ENCODE measurements at regions not wholly inside any gene's neighbourhood (a gene's known extent, or its start where the extent isn't known, plus 50 kb on each side); places are given as distances from the start of the nearest gene placed in this dataset.

DNA sequence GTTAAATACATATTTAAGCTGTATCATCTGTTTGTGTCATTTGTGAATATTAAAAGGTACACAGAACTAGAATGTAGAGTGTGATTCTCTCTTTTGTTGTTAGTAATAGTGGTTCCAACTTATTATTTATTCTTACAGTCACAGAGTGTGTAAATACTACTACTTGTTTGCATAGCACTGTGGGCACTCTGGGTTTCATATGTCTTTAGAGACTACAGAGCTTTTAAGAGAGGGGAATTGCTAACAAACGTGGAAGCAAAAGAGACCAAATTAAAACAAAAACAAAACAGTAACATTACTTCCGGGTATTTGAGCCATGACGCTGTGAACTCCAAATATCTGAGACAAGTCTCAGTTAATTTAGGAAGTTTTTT, 828.0 kb upstream of the DPPA4 start:
- Histone ChIP-seq H3K4me2 (ENCODE audit: insufficient read depth, insufficient read length, low read length) (peak overlapping the region; percentile 49), H3K14ac (ENCODE audit: insufficient read depth, low read length) (no peak overlapping the region), H4K91ac (ENCODE audit: insufficient read length, low read depth, low read length) (no peak overlapping the region), H2AK5ac (ENCODE audit: insufficient read length, low read length) (no peak overlapping the region), H2BK15ac (ENCODE audit: low read depth, low read length) (no peak overlapping the region), H3K79me1 (ENCODE audit: insufficient read depth, low read depth, low read length, poor library complexity, severe bottlenecking) (no peaks in the 10 kb centered on the region), H3K18ac (ENCODE audit: insufficient read length, low read depth, low read length) (peak overlapping the region; percentile 62), H4K5ac (ENCODE audit: insufficient read length, low read depth, low read length) (no peak overlapping the region), H2BK5ac (ENCODE audit: insufficient read length, low read length) (no peak overlapping the region), H3K23ac (ENCODE audit: insufficient read length, low read depth, low read length) (no peak overlapping the region), H4K8ac (replicated peaks; ENCODE audit: insufficient read length, low read depth, low read length) (no peak overlapping the region), H3K4me1 (ENCODE audit: insufficient read depth, low read length) (no peaks in the 10 kb centered on the region; the same call in 1 of the 2 replicates), H3K9ac (ENCODE audit: extremely low read depth, insufficient read length, low read length) (no peak overlapping the region), H3K27me3 (ENCODE audit: insufficient read depth, low read length) (no peaks in the 10 kb centered on the region), H2BK12ac (ENCODE audit: insufficient read length, low read depth, low read length) (no peak overlapping the region), H3K79me2 (ENCODE audit: insufficient read depth, low read length) (no peaks in the 10 kb centered on the region), H3K4ac (ENCODE audit: low read depth, low read length) (no peak overlapping the region), H2BK20ac (ENCODE audit: low read depth, low read length, poor library complexity, severe bottlenecking) (no peak overlapping the region), H3K27ac (ENCODE audit: insufficient read length, low read depth, low read length) (peak overlapping the region; percentile 61), H3T11ph (ENCODE audit: low read length) (no peak overlapping the region), H3K23me2 (ENCODE audit: insufficient read length, low read depth, low read length, poor library complexity, severe bottlenecking) (no peaks in the 10 kb centered on the region), H3K9me3 (ENCODE audit: control insufficient read depth, low read depth, low read length) (no peaks in the 10 kb centered on the region), H2AFZ (ENCODE audit: low read length) (no peak overlapping the region), H4K20me1 (ENCODE audit: control insufficient read depth, insufficient read depth, insufficient read length) (no peaks in the 10 kb centered on the region), H2BK120ac (ENCODE audit: low read depth, low read length, poor library complexity, severe bottlenecking) (no peak overlapping the region), H3K56ac (ENCODE audit: insufficient read length, low read depth, low read length) (no peak overlapping the region)
- Mint-ChIP-seq H3K27me3 (ENCODE audit: low read depth) (no peaks in the 10 kb centered on the region), H3K27ac (peak overlapping the region; percentile 91 to 97 (median 93)), H3K36me3 (ENCODE audit: insufficient read depth in 1 of 3, low read depth in 3 of 3) (peaks cover 2 to 8% (median 3%) of the 10 kb centered on the region in 3 experiments; a peak in 5 of 7 replicates), H3K4me1 (peaks cover 34 to 35% of the 10 kb centered on the region in 2 experiments), H3K9me3 (no peaks in the 10 kb centered on the region; a peak in 1 of 5 replicates), H3K4me3 (peak overlapping the region; percentile 39 to 53; a peak in 4 of 5 replicates)
- no peak for DNase-seq
- no CpG with 5 or more reads among the region's 3 CpGs for WGBS (ENCODE audit: extremely low coverage, insufficient read length, low lambda C conversion rate)
- TF ChIP-seq, protein P1, sequence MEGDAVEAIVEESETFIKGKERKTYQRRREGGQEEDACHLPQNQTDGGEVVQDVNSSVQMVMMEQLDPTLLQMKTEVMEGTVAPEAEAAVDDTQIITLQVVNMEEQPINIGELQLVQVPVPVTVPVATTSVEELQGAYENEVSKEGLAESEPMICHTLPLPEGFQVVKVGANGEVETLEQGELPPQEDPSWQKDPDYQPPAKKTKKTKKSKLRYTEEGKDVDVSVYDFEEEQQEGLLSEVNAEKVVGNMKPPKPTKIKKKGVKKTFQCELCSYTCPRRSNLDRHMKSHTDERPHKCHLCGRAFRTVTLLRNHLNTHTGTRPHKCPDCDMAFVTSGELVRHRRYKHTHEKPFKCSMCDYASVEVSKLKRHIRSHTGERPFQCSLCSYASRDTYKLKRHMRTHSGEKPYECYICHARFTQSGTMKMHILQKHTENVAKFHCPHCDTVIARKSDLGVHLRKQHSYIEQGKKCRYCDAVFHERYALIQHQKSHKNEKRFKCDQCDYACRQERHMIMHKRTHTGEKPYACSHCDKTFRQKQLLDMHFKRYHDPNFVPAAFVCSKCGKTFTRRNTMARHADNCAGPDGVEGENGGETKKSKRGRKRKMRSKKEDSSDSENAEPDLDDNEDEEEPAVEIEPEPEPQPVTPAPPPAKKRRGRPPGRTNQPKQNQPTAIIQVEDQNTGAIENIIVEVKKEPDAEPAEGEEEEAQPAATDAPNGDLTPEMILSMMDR (conservative IDR thresholded peaks at IDR 0.05) = no peak

Data from H9 (cell line).